Mononuclear cell (primary cell): ENCODE measurements at regions not wholly inside any gene's neighbourhood (a gene's known extent, or its start where the extent isn't known, plus 50 kb on each side); places are given as distances from the start of the nearest gene placed in this dataset.

ENCODE experiments used
- H3K27me3 ChIP-seq: 2 replicates; pipeline ENCODE4 v1.6.0; 2011; ENCODE audit warnings: low read length, control low read depth; ENCODE audit not compliant: insufficient read depth
- H3K4me1 ChIP-seq: 2 replicates; pipeline ENCODE4 v1.5.1; 2011; ENCODE audit warnings: mild to moderate bottlenecking, low read length, control low read depth; ENCODE audit not compliant: insufficient read depth
- H3K4me3 ChIP-seq: 2 replicates; pipeline ENCODE4 v1.5.1; 2011; ENCODE audit warnings: mild to moderate bottlenecking, low read length, moderate library complexity
- H3K9me3 ChIP-seq: 2 replicates; pipeline ENCODE4 v1.5.1; 2011; ENCODE audit warnings: low read depth, mild to moderate bottlenecking, control low read depth, low read length

GRCh38 chr7:13327669-13328068 is 640.2 kb downstream of the ARL4A start:
- H3K4me3 ChIP-seq, result no peak overlapping the region
- H3K9me3 ChIP-seq, result no peaks in the 10 kb centered on the region
- no peaks in the 10 kb centered on the region for H3K4me1 ChIP-seq
- H3K27me3 ChIP-seq, result no peaks in the 10 kb centered on the region

GRCh38 chr7:13333371-13333770 is 645.9 kb downstream of the ARL4A start:
- Histone ChIP-seq H3K4me1 (no peaks in the 10 kb centered on the region), H3K4me3 (no peak overlapping the region), H3K27me3 (no peaks in the 10 kb centered on the region), H3K9me3 (no peaks in the 10 kb centered on the region)

DNA sequence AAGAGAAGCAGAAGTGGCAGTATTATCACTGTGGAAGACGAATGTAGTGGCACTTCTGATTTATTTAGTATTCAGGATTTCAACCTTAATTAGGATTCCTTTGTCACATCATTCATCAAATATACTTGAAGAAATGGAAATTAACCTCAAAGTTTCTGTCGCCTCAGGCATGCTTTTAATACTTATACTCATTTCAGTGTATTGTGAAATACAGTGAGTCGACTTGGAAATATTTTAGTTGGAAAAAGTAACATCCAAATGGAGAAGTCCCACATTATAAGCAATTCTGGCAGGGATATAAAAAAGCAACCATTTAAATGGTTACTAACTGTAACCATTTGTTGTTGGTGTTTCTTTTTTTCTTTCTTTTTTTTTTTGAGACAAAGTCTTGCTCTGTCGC is 648.8 kb downstream of the ARL4A start:
- no peaks in the 10 kb centered on the region for H3K9me3 ChIP-seq
- no peaks in the 10 kb centered on the region for H3K4me1 ChIP-seq

DNA sequence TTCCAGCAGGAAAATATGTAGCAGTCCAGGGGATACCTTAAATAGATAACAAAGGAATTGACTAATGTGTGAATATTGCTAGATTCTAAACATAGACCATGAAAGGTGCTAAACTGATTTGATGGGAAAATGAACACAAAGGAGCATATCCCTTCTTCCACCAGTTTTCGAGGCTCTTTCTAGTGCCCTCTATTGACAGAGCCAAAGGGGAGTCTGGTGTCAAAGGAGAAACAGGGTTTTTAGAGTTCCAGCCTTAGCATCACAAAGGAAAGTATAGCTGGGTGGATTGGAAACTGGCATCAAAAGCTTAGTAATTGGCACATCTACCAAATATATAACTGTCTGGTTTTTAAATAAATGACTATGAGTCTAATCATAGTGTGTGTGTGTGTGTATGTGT is 636.8 kb downstream of the ETV1 start:
- no peaks in the 10 kb centered on the region for H3K4me1 ChIP-seq
- no peak overlapping the region for H3K4me3 ChIP-seq
- no peaks in the 10 kb centered on the region for H3K9me3 ChIP-seq
- H3K27me3 ChIP-seq, result no peaks in the 10 kb centered on the region

More for the DNA sequence above, 648.8 kb downstream of the ARL4A start:
- Histone ChIP-seq H3K27me3 (no peaks in the 10 kb centered on the region), H3K4me3 (no peak overlapping the region)

DNA sequence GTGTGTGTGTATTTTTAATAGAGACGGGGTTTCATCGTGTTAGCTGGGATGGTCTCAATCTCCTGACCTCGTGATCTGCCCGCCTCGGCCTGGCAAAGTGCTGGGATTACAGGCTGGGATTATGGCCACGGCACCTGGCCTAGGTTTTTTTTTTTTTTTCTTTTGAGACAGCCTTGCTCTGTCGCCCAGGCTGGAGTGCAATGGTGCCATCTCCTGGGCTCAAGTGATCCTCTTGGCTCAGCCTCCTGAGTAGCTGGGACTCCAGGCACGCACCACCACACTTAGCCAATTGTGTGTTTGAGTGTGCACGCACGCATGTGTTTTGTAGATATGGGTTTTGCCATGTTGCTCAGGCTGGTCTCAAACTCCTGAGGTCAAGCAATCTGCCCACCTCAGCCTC is 629.8 kb downstream of the ETV1 start:
- H3K4me1 ChIP-seq, result no peaks in the 10 kb centered on the region
- H3K27me3 ChIP-seq, result no peaks in the 10 kb centered on the region
- no peak overlapping the region for H3K4me3 ChIP-seq
- no peaks in the 10 kb centered on the region for H3K9me3 ChIP-seq

DNA sequence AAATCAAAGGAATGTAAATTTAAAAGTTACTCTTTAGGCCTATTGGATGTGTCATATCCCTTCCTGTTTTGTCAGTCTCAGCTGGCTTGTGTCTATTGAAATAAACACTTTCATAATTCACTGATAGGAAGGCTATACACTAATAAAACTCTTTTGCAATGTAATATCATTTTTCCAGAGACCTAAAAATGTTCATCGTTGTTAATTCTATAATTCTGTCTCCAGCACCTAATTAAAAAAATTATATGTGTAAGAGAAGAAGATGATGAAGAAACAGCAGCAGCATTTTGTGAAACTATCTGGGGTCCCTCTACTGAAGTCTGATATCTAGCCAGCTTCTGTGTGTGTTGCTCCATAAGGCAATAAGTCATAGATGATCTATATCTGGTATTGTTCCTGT is 602.7 kb downstream of the ETV1 start:
- H3K4me1 ChIP-seq, result no peaks in the 10 kb centered on the region

DNA sequence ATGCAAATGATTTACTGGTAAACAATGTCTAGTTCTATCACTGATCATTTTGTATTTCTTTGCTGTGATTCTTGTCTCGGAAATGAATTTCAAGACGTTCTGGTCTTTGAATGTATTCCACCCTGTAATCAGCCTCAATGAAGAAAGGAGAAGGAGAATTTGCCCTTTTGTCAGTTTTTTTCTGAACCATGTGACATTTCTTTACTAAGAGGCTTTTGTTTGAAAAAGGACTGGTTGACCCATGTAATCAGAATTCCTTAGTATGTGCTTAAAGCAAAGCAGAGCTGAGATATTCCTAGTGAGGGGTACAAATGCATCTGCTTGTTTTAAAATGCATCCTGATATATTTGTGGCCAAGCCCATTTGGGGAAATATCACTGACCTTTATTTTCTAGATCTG is 581.6 kb downstream of the ETV1 start:
- no peaks in the 10 kb centered on the region for H3K4me1 ChIP-seq
- H3K4me3 ChIP-seq, result no peak overlapping the region
- H3K9me3 ChIP-seq, result no peaks in the 10 kb centered on the region
- H3K27me3 ChIP-seq, result no peaks in the 10 kb centered on the region

More for the DNA sequence above, 602.7 kb downstream of the ETV1 start:
- Histone ChIP-seq H3K27me3 (no peaks in the 10 kb centered on the region), H3K4me3 (no peak overlapping the region), H3K9me3 (peaks cover 5% of the 10 kb centered on the region)

GRCh38 chr7:13411151-13411550 is 578.3 kb downstream of the ETV1 start:
- Histone ChIP-seq H3K9me3 (no peaks in the 10 kb centered on the region), H3K4me1 (no peaks in the 10 kb centered on the region), H3K4me3 (no peak overlapping the region), H3K27me3 (no peaks in the 10 kb centered on the region)

DNA sequence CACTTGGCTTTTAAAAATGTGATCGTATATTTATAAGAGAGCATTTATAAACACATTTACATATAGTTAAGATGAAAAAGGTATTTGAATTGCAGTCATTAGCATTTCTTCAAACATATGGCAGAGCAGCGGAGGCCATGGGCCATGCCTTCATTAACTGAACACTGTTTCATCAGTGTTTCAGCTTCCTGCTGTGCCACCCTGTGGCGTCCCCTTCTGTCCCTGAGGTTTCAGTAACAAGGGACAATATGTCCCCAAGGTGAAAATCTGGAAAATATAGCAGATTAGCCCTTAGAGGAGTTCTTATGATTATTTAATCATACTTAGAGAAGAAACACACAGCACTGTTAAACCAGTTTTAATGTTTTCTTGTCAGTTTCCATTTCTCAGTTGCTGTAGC is 577.8 kb downstream of the ETV1 start:
- Histone ChIP-seq H3K27me3 (no peaks in the 10 kb centered on the region), H3K4me3 (no peak overlapping the region), H3K9me3 (no peaks in the 10 kb centered on the region), H3K4me1 (no peaks in the 10 kb centered on the region)

DNA sequence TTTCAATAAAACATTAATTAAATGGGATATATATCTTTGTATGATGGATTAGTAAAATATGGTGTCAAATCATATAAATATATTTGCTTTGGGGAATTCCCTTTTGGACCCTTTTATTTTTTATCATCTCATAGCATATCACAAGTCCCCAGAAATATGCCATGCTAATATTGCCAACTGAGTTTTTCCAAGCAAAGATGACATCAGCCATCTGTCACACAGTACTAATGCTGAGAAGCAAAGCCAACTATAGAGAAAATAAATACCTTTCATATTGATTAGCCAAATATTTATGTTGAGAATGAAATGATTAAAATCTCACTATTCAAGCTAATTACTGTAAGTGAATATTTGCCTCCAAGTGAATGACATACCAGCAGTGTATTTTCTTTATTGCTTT is 575.3 kb downstream of the ETV1 start:
- no peaks in the 10 kb centered on the region for H3K4me1 ChIP-seq

DNA sequence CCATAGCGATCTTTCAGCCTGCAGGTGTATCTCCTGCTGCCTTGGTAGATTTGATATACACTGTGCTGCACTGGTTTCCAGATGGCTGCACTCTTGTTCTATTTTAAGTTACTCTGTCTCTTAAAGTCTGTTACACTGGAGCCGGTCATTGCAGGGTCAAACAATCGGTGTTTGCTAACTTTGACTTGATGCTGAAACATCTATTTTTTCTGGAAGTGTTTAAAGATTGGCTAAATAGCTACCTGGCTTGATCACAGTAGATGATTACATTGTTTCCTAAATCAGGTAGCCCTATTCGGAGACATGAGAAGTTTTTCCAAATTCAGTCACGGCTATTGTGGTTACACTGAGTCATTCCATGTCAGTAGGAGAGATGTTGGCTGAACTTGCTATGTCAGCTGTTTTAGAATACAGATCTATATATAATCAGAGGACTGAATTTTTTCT is 574.8 kb downstream of the ETV1 start:
- H3K4me3 ChIP-seq, result no peak overlapping the region
- no peaks in the 10 kb centered on the region for H3K27me3 ChIP-seq
- H3K9me3 ChIP-seq, result no peaks in the 10 kb centered on the region
- no peaks in the 10 kb centered on the region for H3K4me1 ChIP-seq

More for the DNA sequence above, 575.3 kb downstream of the ETV1 start:
- Histone ChIP-seq H3K4me3 (no peak overlapping the region), H3K27me3 (no peaks in the 10 kb centered on the region), H3K9me3 (no peaks in the 10 kb centered on the region)

DNA sequence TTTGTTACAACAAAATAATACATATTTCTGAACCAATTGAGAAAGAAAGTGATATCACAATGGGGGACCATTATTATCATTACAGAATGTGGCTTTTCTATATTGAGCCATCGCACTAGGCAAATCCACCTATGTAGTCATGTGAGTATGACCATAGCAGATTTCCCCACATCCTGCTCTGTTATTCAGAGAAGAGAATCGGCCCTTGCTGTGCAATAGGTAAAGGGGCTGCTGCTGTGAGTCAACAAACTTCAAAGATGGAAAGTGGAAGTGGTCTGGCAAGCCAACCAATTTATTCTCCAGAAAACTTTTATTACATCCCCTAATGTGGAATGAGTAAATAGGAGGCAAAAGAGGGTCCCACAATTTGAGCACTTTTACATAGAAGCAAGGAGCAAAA is 573.4 kb downstream of the ETV1 start:
- Histone ChIP-seq H3K4me1 (no peaks in the 10 kb centered on the region), H3K9me3 (no peaks in the 10 kb centered on the region), H3K4me3 (no peak overlapping the region), H3K27me3 (no peaks in the 10 kb centered on the region)

GRCh38 chr7:13416544-13416943 is 572.9 kb downstream of the ETV1 start:
- H3K4me1 ChIP-seq, result no peaks in the 10 kb centered on the region
- no peaks in the 10 kb centered on the region for H3K9me3 ChIP-seq
- H3K4me3 ChIP-seq, result no peak overlapping the region
- no peaks in the 10 kb centered on the region for H3K27me3 ChIP-seq

GRCh38 chr7:13420726-13421125 is 568.7 kb downstream of the ETV1 start:
- Histone ChIP-seq H3K4me3 (no peak overlapping the region), H3K27me3 (no peaks in the 10 kb centered on the region), H3K4me1 (no peaks in the 10 kb centered on the region), H3K9me3 (peaks cover 9% of the 10 kb centered on the region)

- no peak overlapping the region for H3K4me3 ChIP-seq
- no peaks in the 10 kb centered on the region for H3K4me1 ChIP-seq
- no peaks in the 10 kb centered on the region for H3K27me3 ChIP-seq
- H3K9me3 ChIP-seq, result peaks cover 9% of the 10 kb centered on the region
These were observed 567.7 kb downstream of the ETV1 start for GRCh38 chr7:13421776-13422175.

GRCh38 chr7:13433946-13434345 is 555.5 kb downstream of the ETV1 start:
- Histone ChIP-seq H3K9me3 (no peaks in the 10 kb centered on the region), H3K27me3 (no peaks in the 10 kb centered on the region), H3K4me3 (no peak overlapping the region), H3K4me1 (no peaks in the 10 kb centered on the region)

DNA sequence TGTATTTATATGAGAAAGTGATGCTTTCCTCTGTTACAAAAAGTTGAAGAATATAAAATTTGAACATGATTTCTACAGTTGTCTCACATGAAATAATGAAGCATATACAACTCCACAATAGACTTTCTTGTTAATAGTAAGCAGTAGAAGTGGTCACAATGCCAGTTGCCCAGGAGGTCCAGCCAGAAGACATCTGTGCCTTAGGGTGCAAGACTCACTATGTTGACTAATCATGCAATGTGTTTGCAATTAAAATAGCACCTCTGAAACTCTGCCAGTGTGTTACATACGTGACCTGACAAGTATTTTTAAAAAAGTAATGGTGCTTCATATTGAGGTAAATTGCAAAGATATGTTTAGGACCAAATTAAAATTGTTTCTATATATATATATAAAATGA is 547.2 kb downstream of the ETV1 start:
- Histone ChIP-seq H3K27me3 (no peaks in the 10 kb centered on the region), H3K4me1 (no peaks in the 10 kb centered on the region), H3K4me3 (no peak overlapping the region), H3K9me3 (no peaks in the 10 kb centered on the region)
